NCI-H446 treated with DMSO at 0.1 percent for 48 hours (cell line): ENCODE measurements at regions not wholly inside any gene's neighbourhood (a gene's known extent, or its start where the extent isn't known, plus 50 kb on each side); places are given as distances from the start of the nearest gene placed in this dataset.
A peak's percentile ranks its signal among the peaks of the same experiment; 100 is the strongest.

ENCODE experiments used
- DNase-seq: peaks from one replicate; lab custom pipeline; 2025; lab: John Stamatoyannopoulos, UW

DNA sequence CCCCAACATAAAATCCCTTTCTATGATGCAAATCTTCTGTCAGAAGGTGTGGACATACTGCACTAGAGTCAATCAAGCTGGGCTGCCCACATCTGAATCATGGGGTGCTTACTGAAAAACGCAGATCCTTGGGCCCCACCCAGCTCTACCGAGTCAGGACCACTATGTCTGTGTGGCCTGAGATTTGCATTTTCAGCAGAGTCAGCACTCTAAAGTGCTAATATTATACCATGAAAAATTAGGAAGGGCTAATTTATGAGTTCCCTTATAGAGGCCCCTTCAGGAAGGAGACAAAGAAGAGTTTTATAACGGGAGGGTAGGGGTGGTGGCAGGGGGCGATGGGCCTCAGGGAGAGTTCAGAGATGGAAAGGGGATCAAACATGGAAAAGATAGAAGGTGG is 163.3 kb upstream of the NABP1 start:
- DNase-seq: no peak

DNA sequence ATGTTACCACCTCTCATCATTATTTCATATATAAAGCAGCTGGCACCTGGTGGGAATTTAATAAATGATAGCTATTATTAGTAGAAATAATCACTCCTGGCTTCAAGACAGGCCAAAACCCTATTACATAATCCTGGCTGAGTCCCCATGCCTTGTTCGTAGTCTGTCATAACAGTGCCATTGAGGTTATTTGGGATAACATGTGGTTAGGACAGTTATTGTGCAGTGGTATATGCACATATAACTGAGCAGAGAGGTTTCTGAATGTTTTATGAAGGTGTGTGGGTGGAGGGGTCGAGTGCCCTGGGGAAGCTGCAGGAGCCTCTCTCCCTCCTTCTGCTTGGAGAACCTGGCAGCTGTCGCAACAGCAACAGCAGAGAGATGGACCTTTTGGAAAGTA is 162.4 kb upstream of the NABP1 start:
- DNase-seq: no peak

GRCh38 chr2:191516260-191516659 is 161.7 kb upstream of the NABP1 start:
- no peak for DNase-seq

DNA sequence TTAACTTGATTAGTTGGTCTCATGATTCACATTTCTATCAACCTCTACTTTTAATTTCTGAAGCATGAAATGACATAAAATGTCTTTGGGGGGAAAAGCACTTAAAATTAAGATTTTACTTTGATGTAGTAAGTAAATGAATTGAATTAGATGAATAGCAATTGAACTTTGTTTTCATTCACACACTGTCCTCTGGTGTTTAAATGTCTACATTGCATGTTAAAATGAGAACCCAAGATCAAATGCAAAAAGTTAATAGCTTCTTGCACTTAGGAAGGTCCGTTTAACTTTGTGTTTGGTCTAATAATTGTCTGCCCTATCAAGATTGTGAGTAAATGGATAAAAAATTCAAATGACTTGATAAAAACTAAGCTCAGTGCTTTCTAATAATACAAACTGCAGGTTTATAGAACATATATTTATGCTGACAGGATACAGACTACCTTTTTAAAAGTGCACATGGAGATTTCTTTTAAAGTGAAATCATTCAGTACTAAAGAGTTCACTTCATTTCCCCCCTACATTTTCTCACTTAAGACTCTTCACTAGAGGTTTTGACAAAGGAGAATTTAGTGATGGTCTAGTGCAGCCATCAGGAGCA is 156.2 kb upstream of the NABP1 start:
- no peak for DNase-seq

GRCh38 chr2:191522478-191523120 is 155.3 kb upstream of the NABP1 start:
- no peak for DNase-seq

DNA sequence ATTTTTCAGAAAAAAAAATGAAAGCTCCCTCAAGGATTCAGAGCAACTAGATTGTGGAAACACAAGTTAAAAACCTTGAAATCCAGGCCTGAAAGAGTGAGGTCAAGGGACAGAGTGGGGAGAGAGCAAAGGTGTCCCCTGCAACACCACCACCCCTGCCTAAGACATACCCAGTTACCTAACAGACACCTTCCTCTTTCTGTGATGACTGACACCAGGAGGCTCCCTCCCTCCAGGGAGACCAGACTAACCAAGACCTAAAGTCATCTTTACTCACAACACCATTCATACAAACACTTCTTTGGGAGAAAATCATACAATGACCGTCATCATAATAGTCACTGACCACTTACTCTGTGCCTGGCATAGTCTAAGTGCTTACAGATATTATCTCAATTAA is 151.8 kb upstream of the NABP1 start:
- no peak for DNase-seq

DNA sequence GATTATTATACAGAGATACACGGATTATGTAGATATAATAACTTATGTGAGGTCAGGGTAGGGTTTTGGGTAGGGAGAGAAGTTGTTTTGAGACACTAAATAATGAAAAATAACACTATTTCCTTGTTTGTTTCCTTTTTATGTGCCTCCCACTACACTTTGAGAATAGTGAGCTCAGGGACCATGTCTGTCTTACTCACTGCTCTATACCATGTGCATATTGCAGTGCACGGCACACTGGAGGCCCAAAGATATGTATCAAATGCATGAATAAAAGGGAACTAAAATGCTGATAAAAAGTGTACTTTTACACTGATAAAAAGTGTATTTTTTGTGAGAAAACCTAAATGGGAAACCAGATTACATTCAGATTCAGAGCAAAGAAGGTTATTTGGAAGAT is 151.4 kb upstream of the NABP1 start:
- no peak for DNase-seq

GRCh38 chr2:191526953-191527556 is 150.9 kb upstream of the NABP1 start:
- no peak for DNase-seq

DNA sequence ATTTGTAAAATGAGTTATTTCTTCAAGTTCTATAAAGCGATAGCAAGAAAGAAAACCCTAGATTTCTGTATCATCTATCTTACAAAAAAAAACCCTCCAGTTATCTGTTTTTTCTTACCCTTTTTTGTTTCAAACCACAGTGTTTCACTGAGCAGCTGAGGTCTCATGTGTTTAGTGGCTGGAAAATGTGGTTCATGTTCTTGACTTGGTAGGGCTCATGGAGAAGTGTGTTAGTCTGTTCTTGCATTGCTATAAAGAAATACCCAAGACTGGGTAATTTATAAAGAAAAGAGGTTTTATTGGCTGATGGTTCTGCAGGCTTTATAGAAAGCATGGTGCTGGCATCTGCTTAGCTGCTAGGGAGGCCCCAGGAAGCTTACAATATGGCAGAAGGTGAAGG is 147.3 kb upstream of the NABP1 start:
- DNase-seq: no peak

GRCh38 chr2:191533693-191534180 is 144.2 kb upstream of the NABP1 start:
- DNase-seq: no peak

- no peak for DNase-seq
These were observed 140.0 kb upstream of the NABP1 start for GRCh38 chr2:191537921-191538320.

- no peak for DNase-seq
These were observed 139.5 kb upstream of the NABP1 start for GRCh38 chr2:191538334-191538903.

DNA sequence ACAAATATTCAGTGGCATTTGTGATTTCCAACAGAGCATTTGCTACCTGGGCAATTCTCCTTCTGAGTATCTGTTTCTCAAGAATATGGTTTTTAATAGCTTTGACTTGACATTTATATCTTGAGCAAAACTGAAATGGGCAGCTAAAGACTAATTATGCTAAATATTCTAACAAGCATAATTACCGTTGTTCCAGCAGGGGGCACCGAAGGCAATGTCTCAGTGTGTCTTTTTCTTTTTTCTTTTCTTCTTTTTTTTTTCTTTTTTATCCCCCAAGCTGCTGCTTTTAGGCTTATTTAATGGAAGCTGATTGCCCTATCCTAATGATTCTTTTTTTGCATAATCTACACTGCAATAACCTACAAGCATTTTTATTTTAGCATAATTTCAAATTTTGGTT is 138.9 kb upstream of the NABP1 start:
- no peak for DNase-seq

GRCh38 chr2:191540681-191541080 is 137.3 kb upstream of the NABP1 start:
- DNase-seq: no peak

DNA sequence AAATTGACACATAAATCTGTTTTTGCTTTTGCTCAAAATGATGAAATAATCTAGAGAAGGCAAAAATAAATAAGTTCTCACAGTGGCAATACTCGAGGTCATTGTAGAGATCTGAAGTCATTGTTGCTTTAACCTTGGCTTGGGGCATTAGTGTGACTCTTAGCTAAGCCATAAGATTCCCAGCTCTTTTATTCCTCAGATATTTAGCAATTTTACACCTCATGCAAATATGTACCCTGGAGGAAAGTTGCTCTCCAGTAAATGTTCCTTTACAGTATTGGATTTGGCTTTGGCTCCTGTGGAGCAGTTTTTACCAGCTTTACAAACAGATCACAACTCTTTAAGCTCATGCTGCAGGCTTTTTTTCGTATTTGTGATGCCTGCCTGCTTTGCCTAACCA is 134.2 kb upstream of the NABP1 start:
- DNase-seq: no peak

GRCh38 chr2:191544461-191545062 is 133.4 kb upstream of the NABP1 start:
- DNase-seq: no peak

GRCh38 chr2:191545361-191545760 is 132.6 kb upstream of the NABP1 start:
- DNase-seq: no peak

DNA sequence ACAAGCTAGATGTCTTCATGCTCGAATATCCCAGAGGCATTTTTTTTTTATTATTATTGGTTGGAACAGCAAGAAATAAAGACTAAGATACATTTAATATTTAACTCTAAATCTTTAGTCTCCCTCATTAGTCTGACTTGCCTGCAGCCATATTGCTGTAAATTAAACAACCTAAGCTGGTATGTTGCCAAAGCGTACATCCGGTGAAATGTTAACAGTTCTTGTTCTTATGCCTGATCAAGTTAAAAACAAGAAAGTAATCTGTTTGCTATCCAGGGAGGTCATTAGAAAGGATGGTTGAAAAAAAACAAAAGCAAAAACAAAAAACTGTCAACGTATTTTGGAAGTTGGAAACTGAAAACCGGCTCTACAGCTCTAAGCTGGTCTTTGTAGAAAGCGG is 125.9 kb upstream of the NABP1 start:
- DNase-seq: peak; percentile 5

DNA sequence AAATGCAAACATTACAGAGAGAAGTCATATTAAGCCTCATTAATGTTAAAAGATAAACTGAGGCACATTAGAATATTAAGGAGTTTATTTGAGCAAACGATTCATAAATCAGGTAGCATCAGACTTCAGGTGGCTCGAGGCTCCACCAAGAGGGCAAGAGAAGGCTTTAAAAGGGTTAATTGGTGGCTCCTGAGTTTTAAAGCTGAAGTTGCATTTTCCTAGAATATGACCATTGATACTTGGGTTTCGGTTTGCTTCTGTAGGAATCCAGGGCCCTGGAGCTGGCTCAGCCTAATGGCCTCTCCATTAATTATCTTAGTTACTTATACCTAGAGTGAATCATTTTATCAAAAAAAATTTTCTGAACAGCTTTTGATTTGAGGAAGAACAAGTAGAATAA is 123.7 kb upstream of the NABP1 start:
- no peak for DNase-seq

DNA sequence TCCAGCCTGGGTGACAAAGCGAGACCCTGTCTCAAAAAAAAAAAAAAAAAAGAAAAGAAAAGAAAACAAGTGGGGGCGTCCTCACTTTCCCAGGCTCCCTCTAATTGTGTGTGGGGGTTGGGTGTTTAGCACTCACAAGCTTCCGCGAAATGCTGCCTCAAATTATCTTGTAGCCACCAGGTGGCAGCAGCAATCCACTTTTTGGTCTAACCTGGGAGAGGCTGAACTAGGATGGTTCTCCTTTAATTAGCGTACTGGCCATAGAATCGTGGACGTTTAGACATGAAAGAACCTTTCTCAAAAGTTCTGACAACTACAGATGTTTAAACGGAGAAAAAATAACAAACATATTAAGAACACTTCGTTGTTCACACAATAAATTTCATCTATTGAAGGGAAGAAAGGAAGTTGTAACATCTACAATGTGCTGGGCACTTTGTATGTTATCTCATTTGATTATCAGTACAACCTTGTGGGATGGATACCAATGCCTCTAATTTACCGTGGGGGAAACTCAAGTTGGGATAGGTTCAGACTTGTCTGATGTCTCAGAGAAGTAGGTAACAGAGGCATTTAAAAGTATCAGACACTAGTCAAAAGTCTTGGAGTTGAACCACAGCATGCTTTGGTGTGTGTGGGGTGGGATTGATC is 122.7 kb upstream of the NABP1 start:
- peak; percentile 61 for DNase-seq

- no peak for DNase-seq
These were observed 121.5 kb upstream of the NABP1 start for GRCh38 chr2:191556463-191556862.

DNA sequence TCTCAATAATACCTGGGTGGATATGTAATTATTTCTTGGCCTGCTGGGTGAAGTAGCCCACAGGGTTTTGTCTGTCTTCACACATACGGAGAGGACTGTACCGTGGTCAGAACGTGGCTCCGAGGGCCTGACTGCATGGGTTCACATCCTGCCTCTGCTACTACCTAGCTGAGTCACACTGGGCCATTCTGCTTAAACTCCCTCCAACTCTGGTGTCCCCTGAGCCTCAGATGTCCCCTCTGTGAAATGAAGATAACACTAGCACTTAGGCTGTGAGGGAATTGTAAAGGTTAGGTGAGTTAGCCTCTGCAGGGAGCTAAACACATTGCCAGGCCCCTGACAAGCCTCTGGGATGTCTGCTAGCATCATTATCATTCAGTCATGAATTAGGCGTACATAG is 120.1 kb upstream of the NABP1 start:
- DNase-seq: no peak
